Ishikawa (cell line): ENCODE measurements at regions not wholly inside any gene's neighbourhood (a gene's known extent, or its start where the extent isn't known, plus 50 kb on each side); places are given as distances from the start of the nearest gene placed in this dataset.

Experiments
- CEBPB ChIP-seq: IDR thresholded peaks from 2 replicates; pipeline ENCODE4 v1.6.1; 2012
- CREB1 ChIP-seq: IDR thresholded peaks from 2 replicates; pipeline ENCODE4 v1.6.1; 2012; ENCODE audit warnings: low read depth
- EGR1 ChIP-seq: IDR thresholded peaks from 2 replicates; pipeline ENCODE4 v1.6.1; 2012
- EP300 ChIP-seq: IDR thresholded peaks from 2 replicates; pipeline ENCODE4 v1.6.1; 2012; ENCODE audit warnings: borderline replicate concordance
- FOXM1 ChIP-seq: IDR thresholded peaks from 2 replicates; pipeline ENCODE4 v1.6.1; 2012; ENCODE audit warnings: low read depth, borderline replicate concordance
- MAX ChIP-seq: IDR thresholded peaks from 2 replicates; pipeline ENCODE4 v1.6.1; 2012
- NFIC ChIP-seq: IDR thresholded peaks from 2 replicates; pipeline ENCODE4 v1.6.1; 2012
- RAD21 ChIP-seq: IDR thresholded peaks from 2 replicates; pipeline ENCODE4 v1.6.1; 2012; ENCODE audit warnings: low read depth
- TAF1 ChIP-seq: IDR thresholded peaks from 2 replicates; pipeline ENCODE4 v1.6.1; 2012; ENCODE audit warnings: low read depth, mild to moderate bottlenecking
- TCF12 ChIP-seq: IDR thresholded peaks from 2 replicates; pipeline ENCODE4 v1.6.1; 2012; ENCODE audit warnings: low read depth
- TEAD4 ChIP-seq: IDR thresholded peaks from 2 replicates; pipeline ENCODE4 v1.6.1; 2012
- YY1 ChIP-seq: IDR thresholded peaks from 2 replicates; pipeline ENCODE4 v1.6.1; 2012; ENCODE audit warnings: low read depth
- ZBTB7A ChIP-seq: IDR thresholded peaks from 2 replicates; pipeline ENCODE4 v1.6.1; 2012; ENCODE audit warnings: low read depth
- TF ChIP-seq, protein P1 (sequence below): IDR thresholded peaks from 2 replicates; pipeline ENCODE4 v1.6.1; 2012; ENCODE audit warnings: low read depth, mild to moderate bottlenecking
- TF ChIP-seq, protein P2 (sequence below): IDR thresholded peaks from 2 replicates; pipeline ENCODE4 v1.6.1; 2012

DNA sequence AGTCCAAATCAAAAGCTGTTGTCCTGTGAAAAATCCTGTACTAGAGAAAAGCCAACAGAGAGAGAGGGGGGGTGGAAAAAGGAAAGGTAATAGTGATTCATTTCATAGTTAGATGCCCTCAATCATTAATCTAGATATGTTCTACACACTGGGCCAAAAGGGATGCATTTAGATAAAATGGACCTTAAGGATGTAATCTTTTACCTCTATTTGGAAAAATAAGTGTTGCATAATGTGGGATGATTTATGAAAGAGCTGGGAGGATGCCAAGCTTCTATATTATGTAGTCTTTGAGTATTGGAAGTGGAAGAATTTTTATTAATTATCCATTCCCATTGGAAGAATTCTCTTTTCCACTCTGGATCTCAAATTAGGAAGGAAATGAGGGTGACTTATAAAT, 480.5 kb upstream of the ZEB2 start:
- TF ChIP-seq RAD21 (no peak), MAX (no peak), NFIC (no peak), YY1 (no peak), FOXM1 (no peak), CREB1 (no peak), TEAD4 (no peak), TAF1 (no peak), TCF12 (no peak), EGR1 (no peak), CEBPB (no peak), EP300 (no peak), ZBTB7A (no peak)
- TF ChIP-seq, protein P1, sequence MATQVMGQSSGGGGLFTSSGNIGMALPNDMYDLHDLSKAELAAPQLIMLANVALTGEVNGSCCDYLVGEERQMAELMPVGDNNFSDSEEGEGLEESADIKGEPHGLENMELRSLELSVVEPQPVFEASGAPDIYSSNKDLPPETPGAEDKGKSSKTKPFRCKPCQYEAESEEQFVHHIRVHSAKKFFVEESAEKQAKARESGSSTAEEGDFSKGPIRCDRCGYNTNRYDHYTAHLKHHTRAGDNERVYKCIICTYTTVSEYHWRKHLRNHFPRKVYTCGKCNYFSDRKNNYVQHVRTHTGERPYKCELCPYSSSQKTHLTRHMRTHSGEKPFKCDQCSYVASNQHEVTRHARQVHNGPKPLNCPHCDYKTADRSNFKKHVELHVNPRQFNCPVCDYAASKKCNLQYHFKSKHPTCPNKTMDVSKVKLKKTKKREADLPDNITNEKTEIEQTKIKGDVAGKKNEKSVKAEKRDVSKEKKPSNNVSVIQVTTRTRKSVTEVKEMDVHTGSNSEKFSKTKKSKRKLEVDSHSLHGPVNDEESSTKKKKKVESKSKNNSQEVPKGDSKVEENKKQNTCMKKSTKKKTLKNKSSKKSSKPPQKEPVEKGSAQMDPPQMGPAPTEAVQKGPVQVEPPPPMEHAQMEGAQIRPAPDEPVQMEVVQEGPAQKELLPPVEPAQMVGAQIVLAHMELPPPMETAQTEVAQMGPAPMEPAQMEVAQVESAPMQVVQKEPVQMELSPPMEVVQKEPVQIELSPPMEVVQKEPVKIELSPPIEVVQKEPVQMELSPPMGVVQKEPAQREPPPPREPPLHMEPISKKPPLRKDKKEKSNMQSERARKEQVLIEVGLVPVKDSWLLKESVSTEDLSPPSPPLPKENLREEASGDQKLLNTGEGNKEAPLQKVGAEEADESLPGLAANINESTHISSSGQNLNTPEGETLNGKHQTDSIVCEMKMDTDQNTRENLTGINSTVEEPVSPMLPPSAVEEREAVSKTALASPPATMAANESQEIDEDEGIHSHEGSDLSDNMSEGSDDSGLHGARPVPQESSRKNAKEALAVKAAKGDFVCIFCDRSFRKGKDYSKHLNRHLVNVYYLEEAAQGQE: no peak
- TF ChIP-seq, protein P2, sequence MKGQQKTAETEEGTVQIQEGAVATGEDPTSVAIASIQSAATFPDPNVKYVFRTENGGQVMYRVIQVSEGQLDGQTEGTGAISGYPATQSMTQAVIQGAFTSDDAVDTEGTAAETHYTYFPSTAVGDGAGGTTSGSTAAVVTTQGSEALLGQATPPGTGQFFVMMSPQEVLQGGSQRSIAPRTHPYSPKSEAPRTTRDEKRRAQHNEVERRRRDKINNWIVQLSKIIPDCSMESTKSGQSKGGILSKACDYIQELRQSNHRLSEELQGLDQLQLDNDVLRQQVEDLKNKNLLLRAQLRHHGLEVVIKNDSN: no peak

DNA sequence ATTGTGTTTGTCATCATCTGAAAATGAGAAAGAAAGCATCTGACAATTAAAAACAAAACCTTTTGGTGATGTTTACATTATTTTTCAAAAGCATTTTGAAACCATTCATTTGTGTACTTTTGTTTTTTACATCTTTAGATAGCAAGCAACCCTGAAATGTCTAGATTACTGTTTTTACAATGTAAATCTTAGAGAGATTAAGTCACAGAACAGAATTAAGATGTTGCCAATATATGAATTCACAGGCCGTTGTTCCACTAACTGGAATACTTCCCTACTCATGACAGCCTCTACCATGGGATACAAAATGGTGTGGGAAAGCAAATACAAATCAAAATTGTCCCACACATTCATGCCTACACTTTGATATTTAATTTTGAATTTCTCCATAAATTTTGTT, 480.0 kb upstream of the ZEB2 start:
- TF ChIP-seq MAX: no peak
- TF ChIP-seq TCF12: no peak
- TF ChIP-seq CEBPB: no peak
- no peak for TF ChIP-seq ZBTB7A
- TF ChIP-seq EP300: no peak
- TF ChIP-seq EGR1: no peak
- TF ChIP-seq, protein P1: no peak
- TF ChIP-seq YY1: no peak
- TF ChIP-seq TEAD4: no peak
- no peak for TF ChIP-seq RAD21
- TF ChIP-seq FOXM1: no peak
- TF ChIP-seq TAF1: no peak
- TF ChIP-seq, protein P2: no peak
- no peak for TF ChIP-seq NFIC
- no peak for TF ChIP-seq CREB1

- TF ChIP-seq EP300 (no peak), MAX (no peak), YY1 (no peak), CEBPB (no peak), TEAD4 (no peak), FOXM1 (no peak), TAF1 (no peak), TCF12 (no peak), ZBTB7A (no peak), NFIC (no peak), CREB1 (no peak), EGR1 (no peak), RAD21 (no peak)
- TF ChIP-seq, protein P2: no peak
- TF ChIP-seq, protein P1: no peak
These were observed 479.4 kb upstream of the ZEB2 start for GRCh38 chr2:144999071-144999875.

DNA sequence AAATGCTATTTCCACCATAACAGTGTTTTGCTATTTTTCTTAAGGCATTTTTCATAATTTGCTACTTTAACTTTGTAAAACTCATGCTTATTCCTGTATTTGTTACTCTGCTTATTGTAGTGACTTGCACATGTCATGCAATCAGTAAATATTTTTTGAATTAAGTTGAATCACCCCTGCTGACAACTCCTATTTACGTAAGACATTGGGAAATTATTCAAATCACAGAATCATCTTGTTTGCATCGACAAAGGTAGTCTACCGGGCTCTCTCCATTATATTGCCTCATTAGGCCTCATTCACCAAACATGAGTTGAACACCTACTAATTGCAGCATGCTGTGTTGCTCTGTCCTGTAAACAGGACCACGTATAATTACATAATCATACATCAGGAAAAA, 478.5 kb upstream of the ZEB2 start:
- TF ChIP-seq EP300: no peak
- TF ChIP-seq, protein P1: no peak
